BLaER1 treated with 17β-estradiol and CSF1 and Interleukin-3, amounts not matched to agents 10 nM and 100 nM (cell line): ENCODE measurements at regions not wholly inside any gene's neighbourhood (a gene's known extent, or its start where the extent isn't known, plus 50 kb on each side); places are given as distances from the start of the nearest gene placed in this dataset.
"Not testable (repeated sequence)": the region's sequence is repeated elsewhere in the genome, so short reads cannot be mapped to it uniquely, and the experiment has no call there.

Experiments used
- H3K27ac ChIP-seq, 11 experiments: shearing (Covaris generic); formaldehyde crosslinking; 2 replicates each; pipeline ENCODE4 v1.8.1; 2022
- H3K27me3 ChIP-seq, 11 experiments: shearing (Covaris generic); formaldehyde crosslinking; 2 replicates each; pipeline ENCODE4 v1.8.1; 2022
- H3K36me3 ChIP-seq, 11 experiments: shearing (Covaris generic); formaldehyde crosslinking; 2 replicates each; pipeline ENCODE4 v1.8.1; 2022
- H3K4me1 ChIP-seq, 10 experiments: shearing (Covaris generic); formaldehyde crosslinking; 2 replicates each; pipeline ENCODE4 v1.8.1; 2022
- H3K4me2 ChIP-seq, 11 experiments: shearing (Covaris generic); formaldehyde crosslinking; 2 replicates each; pipeline ENCODE4 v1.8.1; 2022
- H3K4me3 ChIP-seq, 10 experiments: shearing (Covaris generic); formaldehyde crosslinking; 2 replicates each; pipeline ENCODE4 v1.8.1; 2022
- H3K9ac ChIP-seq, 11 experiments: shearing (Covaris generic); formaldehyde crosslinking; 2 replicates each; pipeline ENCODE4 v1.8.1; 2022
- H3K9me3 ChIP-seq, 11 experiments: shearing (Covaris generic); formaldehyde crosslinking; replicated peaks in 1 of 11; 2 replicates each; pipeline ENCODE4 v1.8.1; 2022
- H4K20me1 ChIP-seq, 11 experiments: shearing (Covaris generic); formaldehyde crosslinking; 2 replicates each; pipeline ENCODE4 v1.8.1; 2022
- Cebpa-rat ChIP-seq, 11 experiments: shearing (Covaris generic); IDR thresholded peaks; 2 replicates each; pipeline ENCODE4 v1.8.1; 2022

GRCh38 chr4:104022831-104023230 is 303.0 kb upstream of the TACR3 start:
- H3K4me2 ChIP-seq = no peak overlapping the region
- H4K20me1 ChIP-seq = no peaks in the 10 kb centered on the region
- no peak for TF ChIP-seq Cebpa-rat (IDR thresholded peaks at IDR 0.05)
- H3K4me1 ChIP-seq = no peaks in the 10 kb centered on the region
- H3K27ac ChIP-seq = no peak overlapping the region
- no peaks in the 10 kb centered on the region for H3K9me3 ChIP-seq
- no peaks in the 10 kb centered on the region for H3K36me3 ChIP-seq
- H3K9ac ChIP-seq = no peak overlapping the region
- no peaks in the 10 kb centered on the region for H3K27me3 ChIP-seq
- no peak overlapping the region for H3K4me3 ChIP-seq

DNA sequence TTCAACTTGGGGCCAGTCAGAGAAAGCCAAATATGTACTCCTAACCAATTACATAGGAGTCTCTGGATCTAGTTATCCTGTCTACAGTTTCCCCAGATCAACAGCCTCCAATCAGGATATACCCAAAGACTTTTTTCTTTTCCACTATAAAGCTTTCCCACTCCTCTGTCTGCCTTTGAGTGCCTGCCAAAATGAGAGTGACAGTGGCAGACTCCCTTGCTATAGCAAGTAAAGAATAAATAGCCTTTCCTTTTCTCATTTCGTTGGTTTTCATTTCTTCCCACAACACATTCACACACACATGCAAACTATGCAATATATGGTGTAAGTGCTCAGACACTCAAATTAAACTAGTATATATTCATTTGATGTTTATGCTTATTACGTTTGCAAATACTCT is 302.4 kb upstream of the TACR3 start:
- no peak overlapping the region for H3K4me2 ChIP-seq
- H3K27ac ChIP-seq = no peak overlapping the region
- no peaks in the 10 kb centered on the region for H3K27me3 ChIP-seq
- no peaks in the 10 kb centered on the region for H3K9me3 ChIP-seq
- H3K4me3 ChIP-seq = no peak overlapping the region
- H3K9ac ChIP-seq = no peak overlapping the region
- H3K4me1 ChIP-seq = no peaks in the 10 kb centered on the region
- no peaks in the 10 kb centered on the region for H4K20me1 ChIP-seq
- TF ChIP-seq Cebpa-rat (IDR thresholded peaks at IDR 0.05) = no peak
- H3K36me3 ChIP-seq = no peaks in the 10 kb centered on the region

- Histone ChIP-seq H3K9ac (no peak overlapping the region), H3K36me3 (no peaks in the 10 kb centered on the region), H3K27ac (no peak overlapping the region), H3K4me2 (no peak overlapping the region), H3K9me3 (no peaks in the 10 kb centered on the region), H3K27me3 (no peaks in the 10 kb centered on the region), H3K4me3 (no peak overlapping the region), H3K4me1 (no peaks in the 10 kb centered on the region), H4K20me1 (no peaks in the 10 kb centered on the region)
- TF ChIP-seq Cebpa-rat (IDR thresholded peaks at IDR 0.05) = no peak
Measured at GRCh38 chr4:104020641-104021040, 300.9 kb upstream of the TACR3 start.

DNA sequence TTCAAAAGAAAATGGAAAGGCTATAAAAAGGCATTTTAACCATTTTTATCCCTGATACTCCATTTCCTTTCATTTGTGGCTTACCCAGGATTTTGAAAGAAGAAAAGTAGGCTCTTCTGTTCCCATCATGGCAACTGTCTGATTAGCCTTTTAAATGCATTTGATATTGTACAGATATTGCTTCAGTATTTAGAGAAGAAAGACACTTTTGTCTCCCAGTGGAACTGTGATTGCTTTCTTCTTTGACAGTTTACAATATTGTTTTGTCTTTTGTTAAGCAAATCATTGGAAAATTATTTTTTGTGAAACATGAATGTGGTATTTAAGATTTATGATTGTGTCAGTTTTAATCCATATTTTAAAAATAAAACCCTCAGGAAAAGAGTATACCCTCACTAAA is 297.4 kb upstream of the TACR3 start:
- Histone ChIP-seq H3K36me3 (no peaks in the 10 kb centered on the region), H4K20me1 (no peaks in the 10 kb centered on the region), H3K4me1 (no peaks in the 10 kb centered on the region), H3K27me3 (no peaks in the 10 kb centered on the region), H3K9me3 (no peaks in the 10 kb centered on the region), H3K9ac (no peak overlapping the region), H3K4me3 (no peak overlapping the region), H3K4me2 (no peak overlapping the region), H3K27ac (no peak overlapping the region)
- no peak for TF ChIP-seq Cebpa-rat (IDR thresholded peaks at IDR 0.05)

DNA sequence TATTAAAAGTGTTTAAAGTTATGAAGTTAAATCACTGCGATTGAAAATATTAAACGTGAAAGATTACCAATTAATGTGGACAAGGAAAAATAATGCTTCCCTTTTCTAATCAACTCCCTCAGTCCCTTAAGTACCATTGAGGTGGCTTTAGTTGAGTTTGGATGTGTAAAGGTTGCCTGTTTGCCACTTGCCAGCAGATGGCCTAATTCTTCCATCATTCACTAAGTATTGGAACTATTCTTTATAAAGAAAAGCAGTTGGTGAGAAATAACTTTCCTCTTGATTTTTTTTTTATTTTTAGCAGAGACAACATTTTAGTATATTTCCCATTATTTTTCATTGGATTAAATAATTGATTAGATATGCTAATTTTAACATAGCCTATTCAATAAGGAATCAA is 295.9 kb upstream of the TACR3 start:
- Histone ChIP-seq H3K9ac (no peak overlapping the region), H3K27ac (no peak overlapping the region), H3K4me3 (no peak overlapping the region), H3K4me1 (no peaks in the 10 kb centered on the region), H3K4me2 (no peak overlapping the region), H3K36me3 (no peaks in the 10 kb centered on the region), H3K27me3 (no peaks in the 10 kb centered on the region), H3K9me3 (no peaks in the 10 kb centered on the region), H4K20me1 (no peaks in the 10 kb centered on the region)
- no peak for TF ChIP-seq Cebpa-rat (IDR thresholded peaks at IDR 0.05)

GRCh38 chr4:104010722-104011121 is 290.9 kb upstream of the TACR3 start:
- Histone ChIP-seq H3K4me1 (no peaks in the 10 kb centered on the region), H4K20me1 (no peaks in the 10 kb centered on the region), H3K27me3 (no peaks in the 10 kb centered on the region), H3K4me2 (no peak overlapping the region), H3K9ac (no peak overlapping the region), H3K4me3 (no peak overlapping the region), H3K9me3 (no peaks in the 10 kb centered on the region; a peak in 1 of 22 replicates), H3K27ac (no peak overlapping the region), H3K36me3 (no peaks in the 10 kb centered on the region)
- TF ChIP-seq Cebpa-rat (IDR thresholded peaks at IDR 0.05) = no peak

- peaks cover 25 to 36% (median 28%) of the 10 kb centered on the region in 11 experiments for H3K9me3 ChIP-seq
- not testable (repeated sequence) for H3K4me1 ChIP-seq, H3K27me3 ChIP-seq, H3K27ac ChIP-seq, H4K20me1 ChIP-seq, H3K4me2 ChIP-seq, H3K4me3 ChIP-seq, H3K9ac ChIP-seq, H3K36me3 ChIP-seq
Measured at GRCh38 chr4:104002318-104002717, 282.5 kb upstream of the TACR3 start.

DNA sequence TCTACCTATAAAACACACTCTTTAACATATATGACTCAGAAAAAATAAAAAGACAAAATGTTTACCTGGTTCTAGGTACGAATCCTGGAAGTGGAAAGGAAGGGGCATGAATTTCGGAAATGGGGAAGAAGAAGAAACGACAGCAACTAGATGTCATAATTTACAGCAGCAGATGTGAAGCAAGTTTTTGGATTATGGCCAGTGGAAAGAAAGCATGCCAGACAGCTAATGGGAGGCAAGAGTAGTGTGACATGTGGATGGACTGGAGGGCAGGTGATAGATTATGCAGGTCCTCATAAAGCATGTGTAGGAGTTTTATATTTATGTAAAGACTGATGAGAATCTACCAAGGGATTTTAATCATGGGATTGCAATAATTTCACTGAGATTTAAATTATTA is 279.0 kb upstream of the TACR3 start:
- H3K4me2 ChIP-seq = no peak overlapping the region
- no peaks in the 10 kb centered on the region for H4K20me1 ChIP-seq
- H3K27me3 ChIP-seq = no peaks in the 10 kb centered on the region
- no peaks in the 10 kb centered on the region for H3K36me3 ChIP-seq
- H3K4me1 ChIP-seq = no peaks in the 10 kb centered on the region
- no peak overlapping the region for H3K27ac ChIP-seq
- H3K9ac ChIP-seq = no peak overlapping the region
- H3K9me3 ChIP-seq = peaks cover 24 to 32% (median 25%) of the 10 kb centered on the region in 11 experiments
- H3K4me3 ChIP-seq = no peak overlapping the region
- no peak for TF ChIP-seq Cebpa-rat (IDR thresholded peaks at IDR 0.05)

DNA sequence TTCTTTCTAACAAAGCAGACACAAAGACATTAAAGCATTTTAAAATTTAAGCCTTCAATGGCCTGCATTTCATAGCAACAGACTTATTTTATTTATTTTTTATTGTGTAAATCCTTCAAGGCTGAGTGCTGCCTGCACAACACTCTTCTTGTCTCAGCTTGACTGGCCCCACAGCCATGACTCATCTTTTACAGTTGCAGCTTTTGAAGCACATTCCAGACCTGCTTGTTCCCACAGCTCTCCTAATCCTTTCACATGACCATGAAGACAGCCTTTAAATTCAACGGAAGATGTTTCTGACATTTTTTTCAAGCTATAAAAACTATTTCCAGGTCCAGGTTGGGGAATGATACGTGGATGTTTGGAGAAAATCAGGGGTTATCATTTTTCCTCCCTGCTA is 276.9 kb upstream of the TACR3 start:
- no peak for TF ChIP-seq Cebpa-rat (IDR thresholded peaks at IDR 0.05)
- H3K9me3 ChIP-seq = peaks cover 8 to 17% (median 10%) of the 10 kb centered on the region in 11 experiments
- no peaks in the 10 kb centered on the region for H4K20me1 ChIP-seq
- no peak overlapping the region for H3K4me2 ChIP-seq
- no peak overlapping the region for H3K9ac ChIP-seq
- no peaks in the 10 kb centered on the region for H3K36me3 ChIP-seq
- no peak overlapping the region for H3K27ac ChIP-seq
- H3K4me1 ChIP-seq = no peaks in the 10 kb centered on the region
- H3K27me3 ChIP-seq = no peaks in the 10 kb centered on the region
- H3K4me3 ChIP-seq = no peak overlapping the region

DNA sequence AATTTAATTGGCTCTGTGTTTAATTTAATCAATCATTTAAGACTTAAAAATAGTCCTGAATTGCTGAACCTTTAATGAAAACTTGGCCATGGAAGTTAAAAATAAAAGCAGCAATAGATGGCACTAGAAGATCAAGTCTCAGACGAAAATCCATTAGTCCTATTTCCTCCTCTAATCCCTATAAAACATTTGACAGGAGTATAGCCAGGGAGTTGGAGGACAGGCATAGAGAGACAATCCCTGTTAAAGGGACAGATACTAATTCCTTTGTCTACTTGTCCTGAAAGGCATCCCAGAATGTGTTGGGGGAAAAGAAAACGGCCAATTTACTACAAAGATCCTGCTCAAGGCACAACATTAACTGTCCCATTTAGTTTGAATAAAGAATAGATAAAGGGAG is 276.3 kb upstream of the TACR3 start:
- TF ChIP-seq Cebpa-rat (IDR thresholded peaks at IDR 0.05) = no peak
- Histone ChIP-seq H3K4me1 (no peaks in the 10 kb centered on the region), H3K27ac (no peak overlapping the region), H4K20me1 (no peaks in the 10 kb centered on the region), H3K4me2 (no peak overlapping the region), H3K36me3 (no peaks in the 10 kb centered on the region), H3K9ac (no peak overlapping the region), H3K4me3 (no peak overlapping the region), H3K9me3 (peaks cover 8 to 17% (median 11%) of the 10 kb centered on the region in 11 experiments; a peak in 21 of 22 replicates), H3K27me3 (no peaks in the 10 kb centered on the region)

DNA sequence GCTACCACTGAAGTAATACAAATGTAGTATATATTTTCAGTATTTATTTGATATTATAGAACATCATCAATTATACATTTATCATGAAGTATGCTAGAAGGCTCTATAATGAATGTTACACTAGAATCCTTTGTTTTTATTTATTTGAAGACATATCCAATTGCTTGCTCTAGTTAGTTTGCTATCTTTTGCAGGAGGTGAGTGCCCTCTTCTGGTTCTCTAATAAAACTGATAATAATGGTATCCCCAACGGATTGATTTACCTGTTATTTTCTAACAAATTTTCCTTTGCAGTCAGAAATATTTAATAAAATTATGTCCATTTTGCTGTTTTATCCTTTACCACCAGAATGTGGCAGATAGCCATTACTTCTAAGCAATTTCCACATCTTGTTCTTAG is 274.3 kb upstream of the TACR3 start:
- Histone ChIP-seq H3K4me2 (no peak overlapping the region), H3K36me3 (no peaks in the 10 kb centered on the region), H3K27me3 (no peaks in the 10 kb centered on the region), H3K27ac (no peak overlapping the region), H3K9ac (no peak overlapping the region), H4K20me1 (no peaks in the 10 kb centered on the region), H3K4me1 (no peaks in the 10 kb centered on the region), H3K9me3 (peaks cover 8 to 15% (median 11%) of the 10 kb centered on the region in 11 experiments; a peak in 21 of 22 replicates), H3K4me3 (no peak overlapping the region)
- TF ChIP-seq Cebpa-rat (IDR thresholded peaks at IDR 0.05) = no peak
